GM21423 (cell line): ENCODE measurements at regions not wholly inside any gene's neighbourhood (a gene's known extent, or its start where the extent isn't known, plus 50 kb on each side); places are given as distances from the start of the nearest gene placed in this dataset.
"Not testable (repeated sequence)": the region's sequence is repeated elsewhere in the genome, so short reads cannot be mapped to it uniquely, and the experiment has no call there.

Experiments used
- ATAC-seq: cut with Tn5 transposase; IDR thresholded peaks from one replicate; pipeline ENCODE4 v1.9.1; 2021; ENCODE audit warnings: mild to moderate bottlenecking, moderate library complexity; ENCODE audit not compliant: unreplicated experiment

- ATAC-seq, result no peak
Measured at GRCh38 chrX:40418146-40418812, 162.5 kb upstream of the ATP6AP2 start.

- no peak for ATAC-seq
Measured at GRCh38 chrX:40415675-40416074, 165.1 kb upstream of the ATP6AP2 start.

GRCh38 chrX:40414335-40414734, 166.4 kb upstream of the ATP6AP2 start:
- no peak for ATAC-seq

- ATAC-seq, result no peak
Measured at GRCh38 chrX:40411340-40412111, 169.2 kb upstream of the ATP6AP2 start.

- ATAC-seq, result no peak
Measured at GRCh38 chrX:40410859-40411258, 169.9 kb upstream of the ATP6AP2 start.

- no peak for ATAC-seq
Measured at GRCh38 chrX:40406330-40406859, 174.4 kb upstream of the ATP6AP2 start.

- ATAC-seq, result no peak
Measured at GRCh38 chrX:40405399-40405798, 175.4 kb upstream of the ATP6AP2 start.

- ATAC-seq, result no peak
Measured at GRCh38 chrX:40403757-40404156, 177.0 kb upstream of the ATP6AP2 start.

- ATAC-seq, result no peak
Measured at GRCh38 chrX:40402831-40403533, 177.8 kb upstream of the ATP6AP2 start.

GRCh38 chrX:40395102-40395501, 185.7 kb upstream of the ATP6AP2 start:
- no peak for ATAC-seq

GRCh38 chrX:40394302-40394701, 186.5 kb upstream of the ATP6AP2 start:
- no peak for ATAC-seq

GRCh38 chrX:40392599-40392998, 188.2 kb upstream of the ATP6AP2 start:
- no peak for ATAC-seq

- ATAC-seq, result no peak
Measured at GRCh38 chrX:40391662-40392061, 189.1 kb upstream of the ATP6AP2 start.

GRCh38 chrX:40389555-40389954, 191.2 kb upstream of the ATP6AP2 start:
- no peak for ATAC-seq

GRCh38 chrX:40388441-40388840, 192.3 kb upstream of the ATP6AP2 start:
- no peak for ATAC-seq

GRCh38 chrX:40387869-40388268, 192.9 kb upstream of the ATP6AP2 start:
- ATAC-seq, result not testable (repeated sequence)

GRCh38 chrX:40387311-40387710, 193.5 kb upstream of the ATP6AP2 start:
- ATAC-seq, result not testable (repeated sequence)

GRCh38 chrX:40385682-40386081, 195.1 kb upstream of the ATP6AP2 start:
- no peak for ATAC-seq

GRCh38 chrX:40385256-40385655, 195.5 kb upstream of the ATP6AP2 start:
- ATAC-seq, result no peak

GRCh38 chrX:40383969-40384368, 196.8 kb upstream of the ATP6AP2 start:
- ATAC-seq, result no peak

GRCh38 chrX:40383360-40383759, 197.4 kb upstream of the ATP6AP2 start:
- no peak for ATAC-seq
